OCI-LY1 (cell line): ENCODE measurements at regions not wholly inside any gene's neighbourhood (a gene's known extent, or its start where the extent isn't known, plus 50 kb on each side); places are given as distances from the start of the nearest gene placed in this dataset.

Experiments used
- EZH2 ChIP-seq: fragments of 200-600 bp; sonication (generic), shearing (Covaris generic); IDR thresholded peaks from 2 replicates; pipeline ENCODE4 v1.8.0; 2017; ENCODE audit warnings: borderline replicate concordance, mixed run types, mild to moderate bottlenecking, antibody characterized with exemption, low read length, moderate library complexity, mixed read lengths
- TF ChIP-seq, protein P1 (sequence below): fragments of 200-600 bp; sonication (generic), shearing (Covaris generic); IDR thresholded peaks from 2 replicates; pipeline ENCODE4 v1.5.1; 2017; ENCODE audit warnings: mild to moderate bottlenecking, antibody characterized with exemption, low read length, moderate library complexity, mixed read lengths

DNA sequence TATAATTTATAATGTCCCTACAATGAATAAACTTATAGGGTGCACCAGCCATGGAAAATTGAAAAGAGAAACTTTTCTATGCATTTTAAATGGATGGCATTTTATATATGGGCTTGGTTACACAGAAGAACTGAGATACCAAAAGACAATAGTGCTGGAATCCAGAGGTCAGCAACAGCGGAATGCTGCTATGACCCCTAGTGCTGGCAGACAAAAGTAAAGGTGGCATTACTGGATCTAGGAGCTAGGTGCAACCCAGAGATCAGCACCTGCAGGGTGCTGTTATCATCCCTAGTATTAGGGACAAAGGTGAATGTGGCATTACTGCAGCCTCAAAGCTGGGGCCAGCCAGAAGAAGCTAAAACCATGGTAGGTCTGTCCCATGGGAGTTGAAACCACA, 392.7 kb upstream of the ST6GAL2 start:
- TF ChIP-seq, protein P1, sequence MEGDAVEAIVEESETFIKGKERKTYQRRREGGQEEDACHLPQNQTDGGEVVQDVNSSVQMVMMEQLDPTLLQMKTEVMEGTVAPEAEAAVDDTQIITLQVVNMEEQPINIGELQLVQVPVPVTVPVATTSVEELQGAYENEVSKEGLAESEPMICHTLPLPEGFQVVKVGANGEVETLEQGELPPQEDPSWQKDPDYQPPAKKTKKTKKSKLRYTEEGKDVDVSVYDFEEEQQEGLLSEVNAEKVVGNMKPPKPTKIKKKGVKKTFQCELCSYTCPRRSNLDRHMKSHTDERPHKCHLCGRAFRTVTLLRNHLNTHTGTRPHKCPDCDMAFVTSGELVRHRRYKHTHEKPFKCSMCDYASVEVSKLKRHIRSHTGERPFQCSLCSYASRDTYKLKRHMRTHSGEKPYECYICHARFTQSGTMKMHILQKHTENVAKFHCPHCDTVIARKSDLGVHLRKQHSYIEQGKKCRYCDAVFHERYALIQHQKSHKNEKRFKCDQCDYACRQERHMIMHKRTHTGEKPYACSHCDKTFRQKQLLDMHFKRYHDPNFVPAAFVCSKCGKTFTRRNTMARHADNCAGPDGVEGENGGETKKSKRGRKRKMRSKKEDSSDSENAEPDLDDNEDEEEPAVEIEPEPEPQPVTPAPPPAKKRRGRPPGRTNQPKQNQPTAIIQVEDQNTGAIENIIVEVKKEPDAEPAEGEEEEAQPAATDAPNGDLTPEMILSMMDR = no peak
- TF ChIP-seq EZH2 = no peak
